Activated CD4-positive, alpha-beta memory T cell treated with anti-CD3 and anti-CD28 coated beads for 36 hours (primary cell): ENCODE measurements at regions not wholly inside any gene's neighbourhood (a gene's known extent, or its start where the extent isn't known, plus 50 kb on each side); places are given as distances from the start of the nearest gene placed in this dataset.

ENCODE experiments used
- CTCF ChIA-PET: fragments of 350-600 bp; sonication (Branson Sonifier 250); formaldehyde crosslinking; loops from one replicate; lab custom pipeline; 2021; ENCODE audit warnings: antibody characterized with exemption, inconsistent platforms; lab: Charles Lee
- POLR2A ChIA-PET: fragments of 350-600 bp; sonication (Branson Sonifier 250); formaldehyde crosslinking; loops from one replicate; lab custom pipeline; 2021; ENCODE audit warnings: antibody characterized with exemption; lab: Charles Lee
- DNase-seq: peaks from one replicate; pipeline ENCODE4 v3.0.0-alpha.2; 2020
- H3K27ac Mint-ChIP-seq: one replicate; pipeline ENCODE4 v1.8.0; 2021; ENCODE audit warnings: mixed read lengths
- H3K27me3 Mint-ChIP-seq: one replicate; pipeline ENCODE4 v1.8.0; 2021; ENCODE audit warnings: mixed read lengths
- H3K36me3 Mint-ChIP-seq: one replicate; pipeline ENCODE4 v1.8.0; 2021; ENCODE audit warnings: mixed read lengths
- H3K4me1 Mint-ChIP-seq: one replicate; pipeline ENCODE4 v1.8.0; 2021; ENCODE audit warnings: low read depth, mixed read lengths
- H3K4me3 Mint-ChIP-seq: one replicate; pipeline ENCODE4 v1.8.0; 2021; ENCODE audit warnings: mild to moderate bottlenecking, mixed read lengths
- H3K9me3 Mint-ChIP-seq: one replicate; pipeline ENCODE4 v1.8.0; 2021; ENCODE audit warnings: mixed read lengths
- intact Hi-C: fragments of 100-400 bp; cut with micrococcal nuclease; formaldehyde crosslinking; loops from one replicate; pipeline ENCODE4 v1.15.1; 2023

- POLR2A ChIA-PET = no interaction called here
- no peak overlapping the region for H3K27ac Mint-ChIP-seq
Observed at GRCh38 chr10:62453274-62453673, 79.1 kb downstream of the ZNF365 start.

DNA sequence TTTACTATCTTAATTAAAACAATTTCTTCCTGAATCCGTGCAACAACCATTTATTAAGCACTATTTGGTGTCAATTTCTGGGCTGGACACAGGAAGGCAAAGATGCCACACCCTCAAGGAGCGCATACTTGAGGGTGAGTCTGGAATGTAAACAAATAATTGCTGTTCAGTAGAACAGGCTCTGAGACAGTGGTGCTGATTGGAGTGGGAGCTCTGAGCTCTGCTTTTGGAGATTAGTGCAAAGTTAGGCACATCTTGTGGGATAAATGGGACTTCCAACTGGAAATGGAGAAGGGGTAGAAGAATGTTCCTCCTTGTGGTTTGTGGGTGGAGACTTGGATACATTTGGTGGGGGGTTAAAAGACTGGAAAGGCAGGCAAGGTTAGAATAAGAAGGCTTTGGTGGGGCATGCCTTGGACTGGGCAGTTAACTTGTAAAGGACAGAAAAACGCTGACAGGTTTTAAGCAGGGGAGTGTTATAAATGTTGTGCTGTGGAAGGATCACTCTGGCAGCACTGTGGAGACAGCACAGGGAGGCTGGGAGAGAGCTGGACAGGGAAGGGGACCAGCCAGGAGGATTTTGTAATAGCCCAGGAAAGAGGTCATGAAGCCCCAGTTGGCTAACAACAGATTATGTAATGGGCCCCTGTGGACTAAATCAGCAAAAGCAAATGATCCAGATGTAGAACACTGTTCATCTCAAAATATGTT, 80.7 kb downstream of the ZNF365 start:
- ChIA-PET CTCF (interaction anchor here (0.7 kb wide), 1 partner anchor 17 kb away, joined by 3 read pairs; no protein-coding TSS in a partner anchor), POLR2A (no interaction called here)
- Mint-ChIP-seq H3K9me3 (peaks cover 5% of the 10 kb centered on the region), H3K4me1 (peaks cover 6% of the 10 kb centered on the region), H3K27me3 (peaks cover 3% of the 10 kb centered on the region), H3K27ac (no peak overlapping the region), H3K36me3 (peaks cover 3% of the 10 kb centered on the region), H3K4me3 (no peak overlapping the region)
- DNase-seq = no peak
- intact Hi-C loops = no loop called here

More at GRCh38 chr10:62453274-62453673, 79.1 kb downstream of the ZNF365 start:
- CTCF ChIA-PET = no interaction called here
- H3K4me3 Mint-ChIP-seq = no peak overlapping the region
- intact Hi-C loops = no loop called here
- H3K4me1 Mint-ChIP-seq = peaks cover 6% of the 10 kb centered on the region
- no peak for DNase-seq
- H3K9me3 Mint-ChIP-seq = peaks cover 5% of the 10 kb centered on the region
- peaks cover 3% of the 10 kb centered on the region for H3K27me3 Mint-ChIP-seq
- peaks cover 3% of the 10 kb centered on the region for H3K36me3 Mint-ChIP-seq

- no peaks in the 10 kb centered on the region for H3K27me3 Mint-ChIP-seq
- H3K36me3 Mint-ChIP-seq = peaks cover 3% of the 10 kb centered on the region
- H3K27ac Mint-ChIP-seq = no peak overlapping the region
- intact Hi-C loops = no loop called here
- ChIA-PET POLR2A (no interaction called here), CTCF (no interaction called here)
- H3K9me3 Mint-ChIP-seq = peaks cover 5% of the 10 kb centered on the region
- peaks cover 6% of the 10 kb centered on the region for H3K4me1 Mint-ChIP-seq
- no peak overlapping the region for H3K4me3 Mint-ChIP-seq
- DNase-seq = no peak
Observed at GRCh38 chr10:62456611-62457101, 82.5 kb downstream of the ZNF365 start.

DNA sequence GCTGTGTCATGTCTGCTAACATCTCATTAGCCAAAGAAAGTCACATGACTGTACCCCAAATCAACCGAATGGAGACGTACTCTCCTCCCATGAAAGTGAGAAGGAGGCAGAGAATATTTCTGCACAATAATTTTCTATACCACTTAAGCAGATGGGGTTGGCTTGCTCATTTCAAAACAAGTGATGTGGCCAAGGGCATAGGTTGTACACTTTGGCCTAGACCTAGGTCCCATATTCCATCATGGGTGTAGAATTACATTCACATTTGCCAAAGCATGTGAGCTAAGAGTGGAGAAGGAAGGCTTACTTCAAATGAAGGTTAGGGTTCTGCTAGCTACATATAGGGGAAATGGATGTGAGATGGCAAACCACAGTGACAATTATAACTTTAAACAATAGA, 83.0 kb downstream of the ZNF365 start:
- Mint-ChIP-seq H3K36me3 (peaks cover 3% of the 10 kb centered on the region), H3K27ac (no peak overlapping the region), H3K9me3 (peaks cover 5% of the 10 kb centered on the region), H3K4me3 (no peak overlapping the region), H3K27me3 (no peaks in the 10 kb centered on the region), H3K4me1 (peaks cover 6% of the 10 kb centered on the region)
- intact Hi-C loops = no loop called here
- ChIA-PET POLR2A (no interaction called here), CTCF (interaction anchor here (1.0 kb wide), 1 partner anchor 19 kb away, joined by 4 read pairs; no protein-coding TSS in a partner anchor)
- no peak for DNase-seq

DNA sequence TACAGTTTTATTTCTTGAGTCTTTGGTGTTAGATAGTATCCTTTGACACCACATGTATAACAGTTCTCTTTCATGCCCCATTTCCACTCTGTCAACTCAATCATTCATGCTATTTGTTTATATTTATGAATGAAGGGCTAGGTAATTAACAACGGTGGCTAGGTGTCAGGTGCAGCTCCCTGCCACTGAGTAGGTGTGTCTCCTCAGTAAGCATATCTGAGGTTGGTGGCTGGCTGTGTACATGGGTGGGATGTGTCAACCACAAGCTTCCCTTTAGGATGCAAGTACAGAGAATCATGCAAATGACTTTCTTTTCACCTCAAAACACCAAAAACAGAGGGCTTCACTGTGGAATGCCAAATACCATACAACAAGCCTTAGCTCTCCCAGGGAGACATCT, 83.4 kb downstream of the ZNF365 start:
- intact Hi-C loops = no loop called here
- CTCF ChIA-PET = interaction anchor here (1.0 kb wide), 1 partner anchor 20 kb away, joined by 4 read pairs; no protein-coding TSS in a partner anchor
- Mint-ChIP-seq H3K9me3 (peaks cover 5% of the 10 kb centered on the region), H3K27me3 (no peaks in the 10 kb centered on the region), H3K4me3 (no peak overlapping the region), H3K36me3 (peaks cover 3% of the 10 kb centered on the region), H3K27ac (no peak overlapping the region), H3K4me1 (peaks cover 6% of the 10 kb centered on the region)
- DNase-seq = no peak
- POLR2A ChIA-PET = no interaction called here

GRCh38 chr10:62459072-62459471, 84.9 kb downstream of the ZNF365 start:
- Mint-ChIP-seq H3K4me3 (no peak overlapping the region), H3K36me3 (no peaks in the 10 kb centered on the region), H3K27me3 (no peaks in the 10 kb centered on the region), H3K27ac (no peak overlapping the region), H3K9me3 (no peaks in the 10 kb centered on the region), H3K4me1 (peaks cover 6% of the 10 kb centered on the region)
- intact Hi-C loops = no loop called here
- CTCF ChIA-PET = no interaction called here
- POLR2A ChIA-PET = no interaction called here
- no peak for DNase-seq

DNA sequence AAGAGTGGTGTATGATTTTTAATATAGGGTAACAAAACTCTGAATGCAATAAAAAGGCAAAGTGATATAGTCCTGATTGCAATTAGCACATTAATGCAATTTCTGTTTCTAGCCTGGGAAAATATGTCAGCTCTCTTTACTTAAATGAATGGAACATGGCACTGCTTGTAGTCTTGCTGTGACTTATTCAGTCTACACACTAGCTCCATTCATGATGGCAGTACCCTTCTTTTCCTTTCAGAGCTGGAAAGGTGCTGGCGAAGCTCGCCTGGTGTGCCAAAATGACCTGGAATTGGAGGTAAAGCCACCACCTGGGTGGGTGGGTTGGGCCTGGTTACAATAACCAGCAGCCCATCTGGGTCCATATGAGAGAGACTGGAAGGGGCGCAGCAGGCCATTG, 85.3 kb downstream of the ZNF365 start:
- POLR2A ChIA-PET = no interaction called here

GRCh38 chr10:62460393-62460792, 86.2 kb downstream of the ZNF365 start:
- intact Hi-C loops = no loop called here
- Mint-ChIP-seq H3K27me3 (no peaks in the 10 kb centered on the region), H3K9me3 (peaks cover 5% of the 10 kb centered on the region), H3K27ac (no peak overlapping the region), H3K4me3 (no peak overlapping the region), H3K4me1 (peaks cover 6% of the 10 kb centered on the region), H3K36me3 (no peaks in the 10 kb centered on the region)
- ChIA-PET POLR2A (no interaction called here), CTCF (no interaction called here)
- DNase-seq = no peak

More for the DNA sequence above, 85.3 kb downstream of the ZNF365 start:
- Mint-ChIP-seq H3K36me3 (no peaks in the 10 kb centered on the region), H3K4me1 (peaks cover 6% of the 10 kb centered on the region), H3K27me3 (no peaks in the 10 kb centered on the region), H3K27ac (no peak overlapping the region), H3K4me3 (no peak overlapping the region), H3K9me3 (no peaks in the 10 kb centered on the region)
- intact Hi-C loops = no loop called here
- CTCF ChIA-PET = no interaction called here
- DNase-seq = no peak

GRCh38 chr10:62461120-62461519, 87.0 kb downstream of the ZNF365 start:
- Mint-ChIP-seq H3K4me3 (no peak overlapping the region), H3K4me1 (peaks cover 6% of the 10 kb centered on the region), H3K27ac (no peak overlapping the region), H3K36me3 (no peaks in the 10 kb centered on the region), H3K9me3 (peaks cover 12% of the 10 kb centered on the region), H3K27me3 (no peaks in the 10 kb centered on the region)
- POLR2A ChIA-PET = no interaction called here
- DNase-seq = no peak
- intact Hi-C loops = no loop called here
- CTCF ChIA-PET = interaction anchor here (0.9 to 1.1 kb wide), 2 partner anchors 14 to 93 kb away, joined by 3 read pairs; no protein-coding TSS in a partner anchor

DNA sequence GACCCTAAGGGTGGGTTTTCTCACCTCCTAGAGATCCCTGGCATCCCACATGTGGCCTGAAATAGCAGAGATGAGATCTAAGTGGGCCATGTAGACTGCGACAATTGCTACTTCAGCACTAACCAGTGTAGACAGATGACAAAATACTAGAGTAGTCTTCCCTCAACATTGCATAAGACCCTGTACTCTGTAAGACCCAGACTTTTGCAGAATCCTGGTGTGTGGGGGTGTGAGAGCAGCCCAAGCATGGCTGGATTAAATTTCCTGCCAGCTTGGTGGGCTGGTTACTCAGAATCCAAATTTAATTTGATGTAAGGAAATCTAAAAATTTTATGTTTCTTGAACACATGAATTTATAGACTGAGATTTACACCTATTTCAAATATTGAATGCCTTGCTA, 88.3 kb downstream of the ZNF365 start:
- DNase-seq = no peak
- H3K4me3 Mint-ChIP-seq = no peak overlapping the region
- ChIA-PET POLR2A (no interaction called here), CTCF (interaction anchor here (0.7 kb wide), 1 partner anchor 101 kb away, joined by 4 read pairs; no protein-coding TSS in a partner anchor)
- H3K4me1 Mint-ChIP-seq = peaks cover 3% of the 10 kb centered on the region
- peaks cover 1% of the 10 kb centered on the region for H3K36me3 Mint-ChIP-seq
- peaks cover 13% of the 10 kb centered on the region for H3K9me3 Mint-ChIP-seq
- H3K27me3 Mint-ChIP-seq = no peaks in the 10 kb centered on the region
- intact Hi-C loops = no loop called here
- H3K27ac Mint-ChIP-seq = no peak overlapping the region

DNA sequence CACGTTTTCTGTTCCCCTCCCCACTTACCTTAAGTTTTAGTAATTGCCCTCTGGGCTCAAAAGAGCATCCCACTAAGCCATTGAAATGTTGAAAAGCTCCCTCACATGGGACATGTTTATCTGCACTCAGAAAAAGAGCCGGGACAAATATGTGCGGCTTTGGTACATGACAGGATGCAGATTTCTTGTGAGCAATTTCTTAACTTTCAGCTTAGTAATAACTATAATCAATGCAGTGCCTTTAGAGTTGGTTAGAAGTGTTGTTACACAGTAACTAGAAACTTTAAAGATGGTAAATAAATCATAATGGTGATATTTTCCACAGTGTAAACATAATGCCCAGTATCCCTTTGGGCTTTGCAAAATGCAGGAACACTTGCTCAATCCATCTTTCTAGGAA, 89.2 kb downstream of the ZNF365 start:
- peaks cover 1% of the 10 kb centered on the region for H3K36me3 Mint-ChIP-seq
- no peak for DNase-seq
- H3K27me3 Mint-ChIP-seq = no peaks in the 10 kb centered on the region
- H3K9me3 Mint-ChIP-seq = peaks cover 13% of the 10 kb centered on the region
- no peaks in the 10 kb centered on the region for H3K4me1 Mint-ChIP-seq
- no peak overlapping the region for H3K27ac Mint-ChIP-seq
- ChIA-PET POLR2A (no interaction called here), CTCF (interaction anchor here (0.7 kb wide), 1 partner anchor 100 kb away, joined by 4 read pairs; no protein-coding TSS in a partner anchor)
- no peak overlapping the region for H3K4me3 Mint-ChIP-seq
- intact Hi-C loops = no loop called here

DNA sequence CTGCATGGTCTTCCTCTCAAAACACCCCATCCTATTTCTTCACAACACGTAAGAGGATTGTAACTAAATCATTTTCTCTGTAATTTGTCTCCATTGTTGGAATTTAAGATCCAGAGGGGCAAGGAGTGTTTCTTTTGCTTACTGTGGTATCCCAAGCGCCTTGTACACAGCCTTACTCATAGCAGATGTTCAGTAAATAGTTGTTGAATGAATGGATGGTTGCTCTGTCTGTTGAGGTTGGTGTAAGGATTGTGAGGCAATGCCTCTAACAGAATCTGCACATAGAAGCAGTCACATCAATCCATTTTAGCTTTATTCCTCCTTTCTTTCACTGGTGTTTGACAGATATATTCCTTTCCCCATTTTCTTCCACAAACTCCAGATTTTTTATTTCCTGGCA, 90.1 kb downstream of the ZNF365 start:
- Mint-ChIP-seq H3K9me3 (peaks cover 13% of the 10 kb centered on the region), H3K36me3 (peaks cover 1% of the 10 kb centered on the region), H3K27ac (no peak overlapping the region), H3K4me1 (no peaks in the 10 kb centered on the region), H3K27me3 (no peaks in the 10 kb centered on the region), H3K4me3 (no peak overlapping the region)
- intact Hi-C loops = no loop called here
- DNase-seq = no peak
- POLR2A ChIA-PET = no interaction called here
- CTCF ChIA-PET = no interaction called here

GRCh38 chr10:62466590-62466989, 92.4 kb downstream of the ZNF365 start:
- H3K9me3 Mint-ChIP-seq = peaks cover 13% of the 10 kb centered on the region
- H3K4me3 Mint-ChIP-seq = no peak overlapping the region
- POLR2A ChIA-PET = no interaction called here
- H3K36me3 Mint-ChIP-seq = peaks cover 1% of the 10 kb centered on the region
- intact Hi-C loops = no loop called here
- CTCF ChIA-PET = no interaction called here
- H3K27ac Mint-ChIP-seq = no peak overlapping the region
- no peaks in the 10 kb centered on the region for H3K4me1 Mint-ChIP-seq
- DNase-seq = no peak
- H3K27me3 Mint-ChIP-seq = no peaks in the 10 kb centered on the region
